ENCODE measurements at regions not wholly inside any gene's neighbourhood (a gene's known extent, or its start where the extent isn't known, plus 50 kb on each side); places are given as distances from the start of the nearest gene placed in this dataset.

DNA sequence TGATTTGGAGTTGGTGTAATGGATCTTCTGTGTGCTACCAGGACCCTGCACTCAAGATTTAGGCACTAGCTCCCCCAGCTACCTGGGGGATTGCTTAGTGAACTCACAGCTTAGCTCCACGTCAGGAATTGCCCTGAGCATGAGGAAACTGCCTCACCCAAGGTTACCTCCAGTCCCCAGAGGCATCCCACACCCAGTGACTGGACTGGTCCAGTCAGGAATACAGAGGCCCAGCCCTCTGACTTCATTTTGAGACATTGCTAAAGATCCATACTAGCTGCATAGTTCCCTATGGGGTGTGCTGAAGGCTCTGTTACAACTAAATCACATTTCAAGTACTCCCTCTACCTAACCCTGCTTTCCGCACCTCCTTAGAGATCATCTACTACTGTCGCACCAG lies 364.7 kb downstream of the EFNA5 start:
- TF ChIP-seq, protein P1, sequence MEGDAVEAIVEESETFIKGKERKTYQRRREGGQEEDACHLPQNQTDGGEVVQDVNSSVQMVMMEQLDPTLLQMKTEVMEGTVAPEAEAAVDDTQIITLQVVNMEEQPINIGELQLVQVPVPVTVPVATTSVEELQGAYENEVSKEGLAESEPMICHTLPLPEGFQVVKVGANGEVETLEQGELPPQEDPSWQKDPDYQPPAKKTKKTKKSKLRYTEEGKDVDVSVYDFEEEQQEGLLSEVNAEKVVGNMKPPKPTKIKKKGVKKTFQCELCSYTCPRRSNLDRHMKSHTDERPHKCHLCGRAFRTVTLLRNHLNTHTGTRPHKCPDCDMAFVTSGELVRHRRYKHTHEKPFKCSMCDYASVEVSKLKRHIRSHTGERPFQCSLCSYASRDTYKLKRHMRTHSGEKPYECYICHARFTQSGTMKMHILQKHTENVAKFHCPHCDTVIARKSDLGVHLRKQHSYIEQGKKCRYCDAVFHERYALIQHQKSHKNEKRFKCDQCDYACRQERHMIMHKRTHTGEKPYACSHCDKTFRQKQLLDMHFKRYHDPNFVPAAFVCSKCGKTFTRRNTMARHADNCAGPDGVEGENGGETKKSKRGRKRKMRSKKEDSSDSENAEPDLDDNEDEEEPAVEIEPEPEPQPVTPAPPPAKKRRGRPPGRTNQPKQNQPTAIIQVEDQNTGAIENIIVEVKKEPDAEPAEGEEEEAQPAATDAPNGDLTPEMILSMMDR (IDR thresholded peaks at IDR 0.05; ENCODE audit: low read depth, low read length, missing control alignments): no peak
- H3K4me3 ChIP-seq (ENCODE audit: low read depth, low read length): no peak overlapping the region
- DNase-seq (ENCODE audit: low read depth): no peak

DNA sequence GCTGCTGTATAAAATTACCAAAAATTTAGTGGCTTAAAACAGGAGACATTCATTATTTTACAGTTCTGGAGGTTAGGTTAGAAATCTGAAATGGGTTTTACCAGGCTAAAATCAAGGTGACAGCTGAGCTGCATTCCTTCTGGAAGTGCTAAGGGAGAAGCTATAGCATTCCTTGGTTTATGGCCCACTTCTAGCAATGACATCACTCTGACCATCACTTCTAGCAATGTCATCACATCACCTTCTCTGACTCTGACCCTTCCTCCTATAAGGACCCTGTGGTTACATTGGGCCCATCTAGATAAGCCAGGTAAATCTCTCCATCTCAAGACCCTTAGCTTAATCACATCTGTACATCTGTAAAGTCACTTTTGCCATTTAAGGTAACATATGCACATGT lies 366.1 kb downstream of the EFNA5 start:
- no peak overlapping the region for H3K4me3 ChIP-seq (ENCODE audit: low read depth, low read length)
- DNase-seq (ENCODE audit: low read depth): no peak
- TF ChIP-seq, protein P1 (IDR thresholded peaks at IDR 0.05; ENCODE audit: low read depth, low read length, missing control alignments): no peak

DNA sequence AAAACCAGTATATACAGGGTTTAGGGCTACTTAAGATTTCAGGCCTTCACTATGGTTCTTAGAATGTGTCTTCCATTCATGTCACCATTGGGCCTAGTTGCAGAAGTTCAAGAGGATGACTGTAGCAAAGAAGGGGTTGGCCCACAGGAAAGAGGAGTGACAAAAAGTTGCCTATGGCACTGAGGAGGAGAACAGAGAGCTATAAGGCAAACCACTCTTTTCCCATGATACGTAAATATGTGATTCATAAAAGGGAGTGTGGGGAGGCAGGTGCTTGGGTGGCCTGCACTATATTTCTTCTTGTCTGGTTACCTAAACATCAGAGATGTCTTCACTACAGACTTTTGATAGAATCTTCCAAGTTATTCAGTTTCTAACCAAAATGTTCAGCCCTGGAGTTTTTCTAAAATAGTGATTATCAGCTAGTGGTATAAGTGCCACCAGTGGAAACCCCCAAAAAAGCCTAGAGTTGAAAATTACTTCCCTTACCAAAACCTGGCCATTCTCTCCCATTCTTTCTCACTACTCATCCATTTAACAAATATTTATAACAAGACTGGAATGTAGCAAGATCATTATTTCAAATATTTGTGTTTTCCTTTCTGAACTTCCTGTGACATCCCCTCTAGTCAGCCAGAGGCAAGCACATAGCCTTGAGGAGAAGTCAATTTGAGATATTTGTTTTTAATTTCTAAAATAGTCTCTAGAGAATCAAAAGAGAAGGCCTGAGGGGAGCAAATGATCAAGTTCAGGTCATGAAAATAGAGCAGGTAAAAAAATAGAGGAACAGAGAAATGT lies 367.4 kb downstream of the EFNA5 start:
- no peak overlapping the region for H3K4me3 ChIP-seq (ENCODE audit: low read depth, low read length)
- TF ChIP-seq, protein P1 (IDR thresholded peaks at IDR 0.05; ENCODE audit: low read depth, low read length, missing control alignments): no peak
- DNase-seq (ENCODE audit: low read depth): no peak

DNA sequence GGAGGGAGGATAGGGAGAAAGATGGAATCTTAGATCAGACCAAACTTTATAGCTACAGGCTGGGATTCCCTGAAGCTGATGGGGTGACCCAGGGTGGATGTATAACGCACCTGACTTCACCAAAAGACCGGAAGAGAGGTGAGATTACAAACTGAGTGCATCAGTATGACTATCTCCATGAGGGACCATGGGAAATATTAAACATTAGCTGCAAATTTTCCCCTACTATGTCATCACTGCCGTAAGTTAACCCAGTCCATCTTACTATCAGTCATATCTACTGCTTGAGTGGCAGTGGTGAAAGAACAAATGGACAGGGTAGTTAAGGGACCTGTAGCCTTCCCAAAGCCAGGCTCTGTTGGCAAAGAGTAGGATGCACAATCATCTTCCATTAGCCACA lies 368.3 kb downstream of the EFNA5 start:
- no peak for DNase-seq (ENCODE audit: low read depth)
- TF ChIP-seq, protein P1 (IDR thresholded peaks at IDR 0.05; ENCODE audit: low read depth, low read length, missing control alignments): no peak
- no peak overlapping the region for H3K4me3 ChIP-seq (ENCODE audit: low read depth, low read length)

DNA sequence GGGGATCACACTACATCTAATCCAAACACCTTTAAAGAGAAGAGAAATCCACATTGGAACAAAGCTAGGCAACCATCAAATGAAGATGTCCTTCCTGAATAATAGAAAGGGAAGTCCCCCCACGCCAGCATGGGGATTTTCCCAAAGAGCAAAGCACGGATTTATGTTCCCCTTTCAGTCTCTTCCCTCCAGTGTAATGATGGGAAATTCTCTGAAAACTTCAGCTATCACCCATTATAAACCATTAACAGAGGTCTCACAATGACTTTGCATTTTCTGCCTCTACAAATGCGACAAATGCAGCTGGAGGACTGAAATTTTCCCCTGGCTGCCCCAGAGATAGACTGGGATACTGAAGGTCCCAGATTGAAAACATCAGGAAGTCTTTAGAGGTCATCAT lies 368.7 kb downstream of the EFNA5 start:
- TF ChIP-seq, protein P1 (IDR thresholded peaks at IDR 0.05; ENCODE audit: low read depth, low read length, missing control alignments): no peak
- no peak overlapping the region for H3K4me3 ChIP-seq (ENCODE audit: low read depth, low read length)
- DNase-seq (ENCODE audit: low read depth): no peak

DNA sequence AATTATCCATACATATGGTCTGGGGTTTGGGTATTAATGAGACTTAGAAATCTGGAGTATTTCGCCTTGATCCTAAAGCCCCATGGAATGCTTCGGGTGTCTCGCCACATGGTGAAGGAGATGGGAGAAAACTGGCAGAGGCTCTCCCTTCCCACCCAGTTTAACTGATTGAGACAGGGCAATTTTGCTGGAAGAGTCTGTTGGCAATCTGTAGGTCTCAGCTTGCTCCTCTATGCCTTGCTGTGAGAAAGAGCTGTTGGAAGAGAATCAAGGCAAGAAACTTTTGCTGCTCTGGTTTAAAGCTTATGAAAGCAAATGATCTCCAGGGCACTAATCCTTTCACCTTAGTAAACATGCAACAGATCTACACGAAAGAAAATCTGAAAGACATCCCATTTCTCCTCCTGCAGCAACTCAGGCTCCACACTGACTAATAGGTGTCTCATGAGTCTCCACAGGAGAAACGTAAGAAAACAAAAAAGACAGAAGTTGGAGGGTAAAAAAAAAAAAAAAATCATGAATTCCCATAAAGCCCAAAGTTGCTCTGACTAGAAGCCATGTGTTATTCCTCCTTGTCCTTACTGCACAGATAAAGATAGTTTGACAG lies 369.9 kb downstream of the EFNA5 start:
- DNase-seq (ENCODE audit: low read depth): no peak
- TF ChIP-seq, protein P1 (IDR thresholded peaks at IDR 0.05; ENCODE audit: low read depth, low read length, missing control alignments): no peak
- no peak overlapping the region for H3K4me3 ChIP-seq (ENCODE audit: low read depth, low read length)

Measured in GM12864 (cell line).